ENCODE measurements at regions not wholly inside any gene's neighbourhood (a gene's known extent, or its start where the extent isn't known, plus 50 kb on each side); places are given as distances from the start of the nearest gene placed in this dataset.

GRCh38 chr2:168320267-168320666 lies 72.9 kb upstream of the STK39 start:
- no peak overlapping the region for H3K23ac ChIP-seq (ENCODE audit: insufficient read length)
- no peaks in the 10 kb centered on the region for H3K27me3 ChIP-seq (replicated peaks in 1 of 4; ENCODE audit: control insufficient read depth in 3 of 4, extremely low read depth in 1 of 4, insufficient read depth in 3 of 4, low read length in 3 of 4)
- no peak overlapping the region for H3K9ac ChIP-seq (replicated peaks in 1 of 4; ENCODE audit: extremely low read depth in 1 of 4, low read depth in 3 of 4, low read length in 3 of 4)
- H3K27ac ChIP-seq (ENCODE audit: low read depth, low read length) = no peak overlapping the region
- H2BK20ac ChIP-seq (ENCODE audit: low read length) = no peak overlapping the region
- H4K91ac ChIP-seq (replicated peaks; ENCODE audit: insufficient read length, low read length) = no peak overlapping the region
- H2BK12ac ChIP-seq (ENCODE audit: low read depth, low read length) = no peak overlapping the region
- no peak overlapping the region for H4K8ac ChIP-seq (ENCODE audit: extremely low read depth, insufficient read depth, low read length)
- no peak overlapping the region for H3K18ac ChIP-seq (ENCODE audit: extremely low read depth, low read length)
- no peak overlapping the region for H3K4me3 ChIP-seq (ENCODE audit: extremely low read depth in 1 of 4, insufficient read depth in 2 of 4, low read depth in 3 of 4, low read length in 4 of 4)
- no peak overlapping the region for H2BK15ac ChIP-seq (ENCODE audit: low read length)
- no peaks in the 10 kb centered on the region for H3K79me1 ChIP-seq (ENCODE audit: low read depth, low read length)
- no peak overlapping the region for H3K14ac ChIP-seq (ENCODE audit: insufficient read length)
- H2AFZ ChIP-seq (ENCODE audit: low read length) = no peak overlapping the region
- ChIA-PET POLR2A (ENCODE audit: partially characterized antibody) (no interaction called here), CTCF (ENCODE audit: partially characterized antibody) (interaction anchor here (1.2 to 1.5 kb wide), 3 partner anchors 8 to 201 kb away, joined by 4 to 7 read pairs (median 5); no protein-coding TSS in a partner anchor)
- H2BK120ac ChIP-seq (replicated peaks; ENCODE audit: low read depth, low read length) = no peak overlapping the region
- H3K4me1 ChIP-seq (replicated peaks in 1 of 4; ENCODE audit: control insufficient read depth in 3 of 4, insufficient read depth in 4 of 4, low read length in 3 of 4) = peaks cover 0 to 6% (median 0%) of the 10 kb centered on the region in 4 experiments; a peak in 1 of 7 replicates
- H3K4me2 ChIP-seq (ENCODE audit: insufficient read depth in 1 of 2, low read depth in 2 of 2, low read length in 2 of 2) = no peak overlapping the region
- no peaks in the 10 kb centered on the region for H3K79me2 ChIP-seq (ENCODE audit: control insufficient read depth in 1 of 2, insufficient read depth in 2 of 2, low read length in 2 of 2)
- H3K36me3 ChIP-seq (ENCODE audit: control insufficient read depth in 2 of 4, insufficient read depth in 4 of 4, low read length in 3 of 4) = no peaks in the 10 kb centered on the region
- no peak overlapping the region for H3K4ac ChIP-seq (replicated peaks; ENCODE audit: insufficient read length, low read depth, low read length)
- no peak overlapping the region for H2BK5ac ChIP-seq (ENCODE audit: low read depth, low read length)
- no peak for DNase-seq (ENCODE audit: low read depth in 1 of 2, low spot score in 2 of 2)
- H3K56ac ChIP-seq (replicated peaks; ENCODE audit: insufficient read length, low read depth, low read length) = no peak overlapping the region
- no peaks in the 10 kb centered on the region for H4K20me1 ChIP-seq (replicated peaks in 1 of 2; ENCODE audit: control insufficient read depth in 1 of 2, insufficient read depth in 2 of 2, low read length in 2 of 2)
- no peaks in the 10 kb centered on the region for H3K9me3 ChIP-seq (ENCODE audit: insufficient read depth in 2 of 2, low read depth in 1 of 2, low read length in 1 of 2)
- H3K23me2 ChIP-seq (ENCODE audit: low read depth, low read length) = no peaks in the 10 kb centered on the region
- no peak for TF ChIP-seq RNF2 (IDR thresholded peaks at IDR 0.05; ENCODE audit: borderline replicate concordance, low read depth, low read length, missing control alignments, poor library complexity, severe bottlenecking)
- TF ChIP-seq SIX5 (IDR thresholded peaks at IDR 0.05; ENCODE audit: low read depth, low read length) = no peak
- no peak for TF ChIP-seq ZNF274 (IDR thresholded peaks at IDR 0.05; ENCODE audit: borderline replicate concordance, extremely low read depth, low read length)
- no peak for TF ChIP-seq CBX5 (IDR thresholded peaks at IDR 0.05; ENCODE audit: low read depth, low read length)
- TF ChIP-seq JUN (IDR thresholded peaks at IDR 0.05; ENCODE audit: low read depth, low read length) = no peak
- no peak for TF ChIP-seq RAD21 (IDR thresholded peaks at IDR 0.05 in 1 of 2, conservative IDR thresholded peaks at IDR 0.05 in 1 of 2; ENCODE audit: low read depth in 2 of 2, low read length in 2 of 2)
- no peak for TF ChIP-seq CEBPB (IDR thresholded peaks at IDR 0.05; ENCODE audit: low read depth, low read length)
- no peak for TF ChIP-seq ATF3 (IDR thresholded peaks at IDR 0.05; ENCODE audit: insufficient read depth, low read depth, low read length)
- FAIRE-seq = no peak
- no peak overlapping the region for H4K5ac ChIP-seq (ENCODE audit: insufficient read length, low read depth, low read length)
- H2AK5ac ChIP-seq (ENCODE audit: low read depth, low read length) = no peak overlapping the region
